ENCODE measurements at regions not wholly inside any gene's neighbourhood (a gene's known extent, or its start where the extent isn't known, plus 50 kb on each side); places are given as distances from the start of the nearest gene placed in this dataset.

- CTCF ChIA-PET: no interaction called here
- TF ChIP-seq CTCF (IDR thresholded peaks at IDR 0.05): no peak
- Mint-ChIP-seq H3K9me3 (no peaks in the 10 kb centered on the region), H3K4me3 (no peak overlapping the region), H3K4me1 (ENCODE audit: low read depth) (no peaks in the 10 kb centered on the region), H3K27me3 (no peaks in the 10 kb centered on the region), H3K27ac (no peak overlapping the region), H3K36me3 (ENCODE audit: low read depth) (no peaks in the 10 kb centered on the region)
- ATAC-seq: no peak
- intact Hi-C loops (cut with micrococcal nuclease): no loop called here
- DNase-seq: no peak
- POLR2A ChIA-PET: no interaction called here
Measured at GRCh38 chrX:137746289-137746688, 180.4 kb downstream of the ZIC3 start.

- POLR2A ChIA-PET: no interaction called here
- H3K27me3 Mint-ChIP-seq: no peaks in the 10 kb centered on the region
- no peak overlapping the region for H3K27ac Mint-ChIP-seq
- CTCF ChIA-PET: no interaction called here
- no peaks in the 10 kb centered on the region for H3K36me3 Mint-ChIP-seq (ENCODE audit: low read depth)
- no peak for TF ChIP-seq CTCF (IDR thresholded peaks at IDR 0.05)
- intact Hi-C loops (cut with micrococcal nuclease): no loop called here
- no peaks in the 10 kb centered on the region for H3K9me3 Mint-ChIP-seq
- H3K4me1 Mint-ChIP-seq (ENCODE audit: low read depth): no peaks in the 10 kb centered on the region
- no peak for ATAC-seq
- H3K4me3 Mint-ChIP-seq: no peak overlapping the region
- DNase-seq: no peak
Measured at GRCh38 chrX:137747244-137748043, 181.5 kb downstream of the ZIC3 start.

GRCh38 chrX:137748827-137749226 is 182.9 kb downstream of the ZIC3 start:
- DNase-seq: no peak
- Mint-ChIP-seq H3K4me1 (ENCODE audit: low read depth) (no peaks in the 10 kb centered on the region), H3K36me3 (ENCODE audit: low read depth) (no peaks in the 10 kb centered on the region), H3K9me3 (no peaks in the 10 kb centered on the region), H3K4me3 (no peak overlapping the region), H3K27me3 (no peaks in the 10 kb centered on the region), H3K27ac (no peak overlapping the region)
- ChIA-PET CTCF (interaction anchor here (1.6 kb wide), 1 partner anchor 17 kb away, joined by 3 read pairs; no protein-coding TSS in a partner anchor), POLR2A (no interaction called here)
- TF ChIP-seq CTCF (IDR thresholded peaks at IDR 0.05): no peak
- ATAC-seq: no peak
- intact Hi-C loops (cut with micrococcal nuclease): no loop called here

- no peak for TF ChIP-seq CTCF (IDR thresholded peaks at IDR 0.05)
- Mint-ChIP-seq H3K4me1 (ENCODE audit: low read depth) (no peaks in the 10 kb centered on the region), H3K36me3 (ENCODE audit: low read depth) (no peaks in the 10 kb centered on the region), H3K4me3 (no peak overlapping the region), H3K27ac (no peak overlapping the region), H3K27me3 (no peaks in the 10 kb centered on the region), H3K9me3 (no peaks in the 10 kb centered on the region)
- intact Hi-C loops (cut with micrococcal nuclease): no loop called here
- no peak for DNase-seq
- ATAC-seq: no peak
- ChIA-PET POLR2A (no interaction called here), CTCF (interaction anchor here (1.6 kb wide), 1 partner anchor 18 kb away, joined by 3 read pairs; no protein-coding TSS in a partner anchor)
Measured at GRCh38 chrX:137749246-137749645, 183.3 kb downstream of the ZIC3 start.

GRCh38 chrX:137771537-137771936 is 205.6 kb downstream of the ZIC3 start:
- POLR2A ChIA-PET: no interaction called here
- Mint-ChIP-seq H3K27ac (no peak overlapping the region), H3K9me3 (no peaks in the 10 kb centered on the region), H3K36me3 (ENCODE audit: low read depth) (no peaks in the 10 kb centered on the region), H3K27me3 (no peaks in the 10 kb centered on the region), H3K4me3 (no peak overlapping the region), H3K4me1 (ENCODE audit: low read depth) (no peaks in the 10 kb centered on the region)
- ATAC-seq: no peak
- TF ChIP-seq CTCF (IDR thresholded peaks at IDR 0.05): no peak
- DNase-seq: no peak
- intact Hi-C loops (cut with micrococcal nuclease): no loop called here
- CTCF ChIA-PET: no interaction called here
